NCI-H446 (cell line): ENCODE measurements at regions not wholly inside any gene's neighbourhood (a gene's known extent, or its start where the extent isn't known, plus 50 kb on each side); places are given as distances from the start of the nearest gene placed in this dataset.

Experiments
- DNase-seq, 2 experiments: peaks; one replicate each; lab custom pipeline; 2025; lab: John Stamatoyannopoulos, UW

- DNase-seq, result no peak
Observed at GRCh38 chr3:21357241-21357640, 393.8 kb downstream of the ZNF385D start.

- no peak for DNase-seq
Observed at GRCh38 chr3:21356402-21356801, 394.6 kb downstream of the ZNF385D start.

- DNase-seq, result no peak
Observed at GRCh38 chr3:21345382-21345976, 405.5 kb downstream of the ZNF385D start.

GRCh38 chr3:21331857-21332256 is 419.2 kb downstream of the ZNF385D start:
- no peak for DNase-seq

GRCh38 chr3:21331321-21331720 is 419.7 kb downstream of the ZNF385D start:
- no peak for DNase-seq

- DNase-seq, result no peak
Observed at GRCh38 chr3:21330293-21330692, 420.7 kb downstream of the ZNF385D start.

GRCh38 chr3:21328711-21329390 is 422.2 kb downstream of the ZNF385D start:
- peak; percentile 76 to 88 for DNase-seq

GRCh38 chr3:21326704-21327475 is 424.1 kb downstream of the ZNF385D start:
- peak in 1 of 2 experiments; percentile 27 for DNase-seq

GRCh38 chr3:21314688-21315087 is 436.3 kb downstream of the ZNF385D start:
- DNase-seq, result no peak

GRCh38 chr3:21310891-21311290 is 440.1 kb downstream of the ZNF385D start:
- no peak for DNase-seq

GRCh38 chr3:21310161-21310560 is 440.8 kb downstream of the ZNF385D start:
- DNase-seq, result no peak

- DNase-seq, result no peak
Observed at GRCh38 chr3:21297304-21297703, 453.7 kb downstream of the ZNF385D start.

GRCh38 chr3:21294768-21295167 is 456.2 kb downstream of the ZNF385D start:
- no peak for DNase-seq

GRCh38 chr3:21292971-21293370 is 458.0 kb downstream of the ZNF385D start:
- DNase-seq, result no peak

GRCh38 chr3:21290557-21290956 is 460.5 kb downstream of the ZNF385D start:
- no peak for DNase-seq

GRCh38 chr3:21274079-21274571 is 476.9 kb downstream of the ZNF385D start:
- no peak for DNase-seq

GRCh38 chr3:21273259-21274025 is 477.6 kb downstream of the ZNF385D start:
- DNase-seq, result peak in 1 of 2 experiments; percentile 0

- no peak for DNase-seq
Observed at GRCh38 chr3:21271606-21272016, 479.4 kb downstream of the ZNF385D start.

- DNase-seq, result no peak
Observed at GRCh38 chr3:21269882-21270281, 481.1 kb downstream of the ZNF385D start.

- DNase-seq, result no peak
Observed at GRCh38 chr3:21260507-21260906, 490.5 kb downstream of the ZNF385D start.

GRCh38 chr3:21259896-21260295 is 491.1 kb downstream of the ZNF385D start:
- DNase-seq, result peak in 1 of 2 experiments; percentile 2

GRCh38 chr3:21256932-21257331 is 494.1 kb downstream of the ZNF385D start:
- DNase-seq, result peak; percentile 21 to 72
